ENCODE measurements at regions not wholly inside any gene's neighbourhood (a gene's known extent, or its start where the extent isn't known, plus 50 kb on each side); places are given as distances from the start of the nearest gene placed in this dataset.

- DNase-seq: no peak
- WGBS, 4 donors: 85 to 96% (median 95%) methylated on average over 4 of the region's 4 CpGs
- TF ChIP-seq POLR2A (IDR thresholded peaks at IDR 0.05) (no peak), CTCF (IDR thresholded peaks at IDR 0.05) (no peak)
- Histone ChIP-seq H3K27me3 (no peaks in the 10 kb centered on the region), H3K36me3 (replicated peaks in 1 of 2) (no peaks in the 10 kb centered on the region), H3K27ac (no peak overlapping the region), H3K4me1 (replicated peaks in 1 of 2) (no peaks in the 10 kb centered on the region), H3K9me3 (replicated peaks in 1 of 3) (no peaks in the 10 kb centered on the region), H3K4me3 (no peak overlapping the region)
- intact Hi-C loops (cut with DNase I): no loop called here
Observed at GRCh38 chr2:8289111-8289510, 392.7 kb upstream of the ID2 start.

DNA sequence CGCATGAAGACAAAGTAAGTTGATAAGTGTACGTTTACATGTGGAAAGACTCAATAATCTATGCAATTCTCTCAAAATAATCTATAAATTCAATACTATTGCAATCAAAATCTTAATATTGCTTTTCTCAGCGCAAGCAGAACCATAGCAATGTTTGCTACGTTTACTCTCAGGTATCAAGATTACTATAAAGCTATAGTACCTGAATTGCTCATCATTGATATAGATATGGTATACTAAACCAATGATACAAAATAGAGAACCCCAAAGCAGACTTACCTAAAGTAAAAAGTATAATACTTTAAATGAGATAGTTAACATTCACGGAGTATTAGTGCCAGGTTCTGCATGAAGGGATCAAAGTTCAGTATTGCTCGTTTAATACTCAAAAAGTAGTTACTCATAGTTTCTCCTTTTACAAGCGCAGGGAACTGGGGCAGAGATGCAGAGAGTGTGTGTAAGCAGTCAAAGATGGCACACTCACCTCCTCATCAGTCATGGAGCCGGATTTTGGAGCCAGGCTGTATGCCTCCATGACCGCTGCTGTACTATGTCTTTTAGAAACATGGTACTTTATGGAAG, 391.0 kb upstream of the ID2 start:
- intact Hi-C loops (cut with DNase I): no loop called here
- Histone ChIP-seq H3K4me3 (no peak overlapping the region), H3K4me1 (replicated peaks in 1 of 2) (no peaks in the 10 kb centered on the region), H3K27me3 (no peaks in the 10 kb centered on the region), H3K27ac (no peak overlapping the region), H3K36me3 (replicated peaks in 1 of 2) (no peaks in the 10 kb centered on the region), H3K9me3 (replicated peaks in 1 of 3) (no peaks in the 10 kb centered on the region)
- no peak for DNase-seq
- no peak for TF ChIP-seq CTCF (IDR thresholded peaks at IDR 0.05)
- TF ChIP-seq POLR2A (IDR thresholded peaks at IDR 0.05): no peak
- WGBS, 4 donors: 93 to 97% (median 94%) methylated on average over 9 of the region's 9 CpGs

DNA sequence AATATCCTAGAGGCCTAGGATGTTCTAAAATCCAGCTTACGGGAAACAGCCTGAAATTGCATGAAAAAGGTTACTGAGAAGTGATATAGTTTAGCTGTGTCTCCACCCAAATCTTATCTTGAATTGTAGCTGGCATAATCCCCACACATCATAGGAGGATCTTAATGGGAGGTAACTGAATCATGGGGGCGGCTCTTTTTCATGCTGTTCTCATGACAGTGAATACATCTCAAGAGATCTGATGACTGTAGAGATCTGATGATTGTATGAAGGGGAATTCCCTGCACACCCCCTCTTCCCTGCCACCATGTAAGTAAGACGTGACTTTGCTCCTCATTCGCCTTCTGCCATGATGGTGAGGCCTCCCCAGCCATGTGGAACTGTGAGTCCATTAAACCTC, 385.6 kb upstream of the ID2 start:
- no peaks in the 10 kb centered on the region for H3K4me1 ChIP-seq (replicated peaks in 1 of 2)
- no peaks in the 10 kb centered on the region for H3K27me3 ChIP-seq
- WGBS, 4 donors: 94 to 98% (median 96%) methylated on average over 3 to 4 of the region's 4 CpGs
- no peak for TF ChIP-seq CTCF (IDR thresholded peaks at IDR 0.05)
- no peak for TF ChIP-seq POLR2A (IDR thresholded peaks at IDR 0.05)
- H3K4me3 ChIP-seq: no peak overlapping the region
- no peaks in the 10 kb centered on the region for H3K36me3 ChIP-seq (replicated peaks in 1 of 2)
- no peak overlapping the region for H3K27ac ChIP-seq
- H3K9me3 ChIP-seq (replicated peaks in 1 of 3): no peaks in the 10 kb centered on the region
- DNase-seq: no peak
- intact Hi-C loops (cut with DNase I): no loop called here

DNA sequence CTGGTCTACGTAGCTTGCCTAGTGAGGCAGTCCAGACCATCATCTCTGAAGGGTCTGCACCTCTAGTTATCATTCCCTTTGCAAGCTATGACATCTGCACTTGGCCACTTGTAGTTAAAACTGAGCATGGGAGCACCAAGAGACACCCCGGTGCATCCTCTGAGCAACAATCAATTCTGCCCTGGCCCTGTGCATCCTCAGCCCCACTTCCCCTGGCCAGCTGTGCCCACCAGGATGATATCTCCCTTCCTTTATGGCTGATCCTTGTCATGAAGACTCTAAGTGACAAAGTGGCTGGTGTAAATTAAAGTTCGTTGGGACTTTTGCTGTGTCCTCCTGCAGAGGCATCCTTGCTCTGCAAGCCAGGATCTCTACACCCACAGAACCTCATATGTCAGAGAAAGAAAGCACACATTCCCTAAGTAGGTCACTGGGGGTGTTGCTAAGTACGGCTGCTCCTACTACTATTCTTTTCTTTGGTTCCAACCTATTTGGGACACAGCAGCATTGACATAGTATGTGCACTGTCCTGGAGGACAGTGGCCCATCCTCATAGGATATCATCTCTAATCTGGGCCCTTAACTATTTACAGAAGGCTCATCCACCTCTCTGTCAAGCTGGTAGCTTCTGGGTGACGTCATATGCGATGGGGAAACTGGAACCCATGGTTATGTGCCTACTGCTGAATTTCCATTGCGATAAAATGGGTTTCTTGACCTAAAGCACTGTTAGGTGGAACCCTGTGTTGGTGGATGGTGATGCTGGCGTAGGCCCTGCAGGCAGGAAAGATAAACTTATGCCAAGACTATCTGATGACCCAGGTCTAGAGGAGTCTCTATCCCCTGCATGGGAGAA, 384.3 kb upstream of the ID2 start:
- intact Hi-C loops (cut with DNase I): no loop called here
- H3K27ac ChIP-seq: no peak overlapping the region
- peaks cover 0 to 9% of the 10 kb centered on the region in 2 donors for H3K4me1 ChIP-seq (replicated peaks in 1 of 2)
- H3K36me3 ChIP-seq (replicated peaks in 1 of 2): no peaks in the 10 kb centered on the region
- no peaks in the 10 kb centered on the region for H3K27me3 ChIP-seq
- DNase-seq: no peak
- H3K9me3 ChIP-seq (replicated peaks in 1 of 3): no peaks in the 10 kb centered on the region
- TF ChIP-seq CTCF (IDR thresholded peaks at IDR 0.05): no peak
- TF ChIP-seq POLR2A (IDR thresholded peaks at IDR 0.05): no peak
- 94 to 98% (median 96%) methylated on average over 8 of the region's 8 CpGs for WGBS, 4 donors
- no peak overlapping the region for H3K4me3 ChIP-seq

All from adrenal gland (tissue), 9 donors.